GM18909 (cell line): ENCODE measurements at regions not wholly inside any gene's neighbourhood (a gene's known extent, or its start where the extent isn't known, plus 50 kb on each side); places are given as distances from the start of the nearest gene placed in this dataset.

Experiments
- ATAC-seq: cut with Tn5 transposase; IDR thresholded peaks from one replicate; pipeline ENCODE4 v1.9.1; 2021; ENCODE audit warnings: mild to moderate bottlenecking; ENCODE audit not compliant: unreplicated experiment, poor library complexity

DNA sequence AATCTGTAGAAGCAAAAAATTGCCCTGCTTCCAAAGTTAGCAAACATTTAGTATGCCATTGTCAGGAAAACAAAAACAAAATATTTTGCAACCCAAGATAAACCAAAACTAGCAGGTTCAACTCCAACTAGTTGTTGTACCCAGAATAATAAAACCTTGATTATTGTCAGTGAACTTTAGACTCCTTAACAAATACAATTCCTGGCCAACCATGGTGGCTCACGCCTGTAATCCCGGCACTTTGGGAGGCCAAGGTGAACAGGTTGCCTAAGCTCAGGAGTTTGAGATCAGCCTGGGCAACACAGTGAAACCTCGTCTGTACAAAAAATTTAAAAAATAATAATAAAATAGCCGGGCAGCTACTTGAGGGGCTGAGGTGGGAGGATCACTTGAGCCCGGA is 53.6 kb upstream of the EPCAM start:
- ATAC-seq = no peak

DNA sequence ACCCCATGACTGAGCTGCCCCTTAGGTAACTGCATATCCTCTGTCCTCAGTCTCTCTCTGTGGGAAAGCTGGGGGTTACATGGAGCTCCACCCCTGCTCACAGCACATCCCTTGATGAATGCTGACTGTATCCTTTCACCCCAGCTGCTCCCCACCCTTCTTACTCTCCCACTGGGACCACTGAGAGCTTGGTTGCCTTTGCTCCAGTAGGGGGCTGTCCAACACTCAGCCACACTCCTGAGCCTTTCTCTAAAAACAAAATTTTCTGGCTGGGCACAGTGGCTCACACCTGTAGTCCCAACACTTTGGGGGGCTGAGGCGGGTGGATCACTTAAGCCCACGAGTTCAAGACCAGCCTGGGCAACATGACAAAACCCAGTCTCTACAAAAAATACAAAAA is 55.4 kb upstream of the EPCAM start:
- ATAC-seq = no peak

DNA sequence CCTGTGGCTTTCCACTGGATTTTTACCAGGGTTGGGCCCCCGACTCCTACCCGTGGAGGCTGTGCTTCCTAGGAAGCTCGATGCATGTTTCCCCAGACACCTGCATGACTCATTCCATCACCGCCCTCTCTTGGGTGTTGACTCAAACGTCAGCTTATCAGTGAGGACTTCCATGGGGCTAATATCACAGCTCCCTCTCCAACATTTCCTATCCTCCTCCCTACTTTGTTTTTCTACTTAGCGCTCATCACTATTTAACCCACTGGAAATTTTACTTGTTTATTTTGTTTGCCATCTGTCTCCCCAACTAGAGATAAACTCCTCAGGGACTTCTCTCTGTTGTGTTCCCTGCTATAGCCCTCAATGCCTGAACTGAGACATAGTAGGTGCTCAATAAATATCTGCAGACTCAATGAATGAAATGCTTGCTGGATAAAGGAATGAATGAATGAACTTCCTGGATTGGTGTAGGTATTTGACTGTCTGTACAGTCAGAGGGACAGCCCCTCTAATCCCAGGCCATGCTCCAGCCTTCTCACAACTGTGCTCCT is 55.9 kb upstream of the EPCAM start:
- no peak for ATAC-seq

DNA sequence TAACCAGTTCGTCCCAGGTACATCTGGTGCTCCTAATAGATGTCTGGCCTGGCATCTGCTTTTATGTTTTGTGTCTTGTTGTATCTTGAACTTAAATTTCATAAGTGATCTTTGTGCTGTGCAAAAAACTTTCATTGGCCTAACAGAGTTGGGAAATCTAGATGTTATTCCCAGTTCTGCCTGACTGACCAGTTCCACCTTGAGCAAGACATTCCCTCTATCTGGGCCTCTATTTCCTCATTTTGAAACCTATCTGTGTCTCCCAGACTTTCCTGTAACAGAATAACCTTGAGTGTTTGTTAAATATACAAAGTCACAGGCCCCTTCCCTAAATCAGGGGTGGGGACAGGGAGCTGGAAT is 56.6 kb upstream of the EPCAM start:
- ATAC-seq = no peak

- ATAC-seq = no peak
Observed at GRCh38 chr2:47311764-47312490, 57.2 kb upstream of the EPCAM start.

GRCh38 chr2:47310801-47311560 is 58.1 kb upstream of the EPCAM start:
- ATAC-seq = peak; percentile 21

DNA sequence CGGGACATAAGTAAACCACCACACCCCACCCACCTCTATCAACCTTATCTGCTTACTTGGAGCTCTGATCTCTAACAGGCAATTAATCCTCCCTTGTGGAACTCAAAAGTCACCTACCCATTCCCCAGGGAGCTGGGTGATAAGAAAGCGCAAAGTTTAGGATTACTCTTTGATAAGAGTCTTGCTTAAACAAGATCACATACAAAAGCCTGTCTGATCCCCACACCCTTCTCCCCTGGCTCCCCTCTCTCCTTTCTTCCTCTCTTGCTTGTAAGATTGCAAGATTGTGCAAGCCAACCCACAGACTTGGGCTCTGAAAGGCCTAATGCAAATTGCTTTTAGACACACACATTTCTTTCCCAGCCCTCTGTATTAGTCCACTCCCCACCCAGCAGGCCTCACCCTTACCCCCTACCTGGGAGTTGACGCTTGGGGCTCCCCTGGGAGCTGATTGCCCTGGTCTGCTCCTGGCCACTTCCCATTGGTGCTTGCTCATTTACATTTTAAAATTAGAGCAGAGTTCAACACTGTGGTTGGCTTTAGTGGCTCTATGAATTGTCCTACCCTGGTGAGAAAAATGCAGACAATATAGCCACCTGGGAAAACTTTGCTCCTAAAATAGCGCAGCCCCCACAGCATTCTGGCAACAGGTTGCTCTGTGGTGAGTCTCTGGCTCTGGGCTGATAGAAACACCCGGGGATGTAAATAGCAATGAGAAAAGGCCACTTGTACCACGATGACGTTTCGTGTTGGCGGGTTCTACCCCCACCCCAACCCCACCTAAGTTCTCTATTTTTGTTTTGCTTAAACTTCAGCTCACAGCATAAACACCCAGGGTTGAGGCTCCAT is 58.9 kb upstream of the EPCAM start:
- peak; percentile 87 for ATAC-seq

DNA sequence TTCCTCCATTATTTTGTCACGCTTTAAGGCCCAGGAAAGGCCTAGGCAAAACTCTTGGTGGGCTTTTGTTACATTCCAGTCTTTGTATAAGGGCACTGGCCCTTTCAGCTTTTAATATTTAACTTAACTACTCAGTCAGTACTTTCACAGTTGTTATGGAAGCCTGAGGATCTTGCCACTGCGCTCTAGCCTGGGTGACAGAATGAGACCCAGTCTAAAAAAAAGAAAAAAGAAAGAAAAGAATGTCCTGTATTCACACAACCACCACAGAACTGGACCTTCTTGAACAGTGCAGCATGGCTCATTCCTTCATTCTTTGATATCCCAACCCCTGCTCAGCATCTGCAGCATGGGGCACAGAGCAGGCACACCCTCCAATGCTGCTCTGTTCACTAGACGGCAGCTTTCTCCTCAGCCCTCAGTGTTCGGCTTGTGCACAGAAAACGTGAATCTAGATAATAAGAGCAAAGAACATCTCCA is 59.6 kb upstream of the EPCAM start:
- peak; percentile 0 for ATAC-seq

DNA sequence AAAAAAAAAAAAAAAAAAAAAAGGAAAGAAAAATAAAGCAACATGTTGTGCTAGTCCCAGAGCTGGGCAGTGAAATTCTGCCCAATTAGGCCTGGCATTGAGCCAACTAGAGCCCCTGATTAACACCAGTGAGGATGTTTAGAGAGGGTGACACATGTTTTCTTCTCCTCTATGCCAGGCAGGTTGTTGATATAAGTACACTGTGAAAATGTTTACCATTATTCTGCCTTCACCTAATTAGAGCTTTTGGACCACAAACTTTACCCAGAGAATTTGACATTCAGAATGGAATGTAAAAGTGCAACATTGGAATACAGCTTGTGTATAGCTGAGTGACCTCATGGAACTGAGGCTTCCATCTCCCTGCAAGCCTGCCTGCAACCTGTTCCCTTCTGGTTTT is 62.0 kb upstream of the EPCAM start:
- ATAC-seq = no peak

DNA sequence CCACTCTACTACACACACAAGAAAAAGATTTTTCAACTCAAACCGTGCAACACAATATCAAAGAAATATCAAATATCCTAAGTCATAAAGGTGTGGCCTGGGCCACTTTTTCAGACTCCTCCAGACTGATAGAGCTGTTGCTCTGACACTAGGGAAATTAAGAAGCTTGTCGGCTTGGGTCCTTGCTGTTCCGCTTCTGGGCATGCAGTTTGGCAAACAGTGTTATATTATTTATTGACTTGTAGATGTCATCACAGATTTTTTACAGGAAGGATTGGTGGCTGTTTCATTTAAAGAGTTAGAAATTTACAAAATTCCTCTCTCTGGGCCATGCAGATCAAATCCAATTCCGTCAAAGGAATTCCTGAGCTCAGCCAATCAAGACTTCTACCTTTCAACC is 64.5 kb upstream of the EPCAM start:
- no peak for ATAC-seq

- ATAC-seq = no peak
Observed at GRCh38 chr2:47303341-47304148, 65.6 kb upstream of the EPCAM start.

DNA sequence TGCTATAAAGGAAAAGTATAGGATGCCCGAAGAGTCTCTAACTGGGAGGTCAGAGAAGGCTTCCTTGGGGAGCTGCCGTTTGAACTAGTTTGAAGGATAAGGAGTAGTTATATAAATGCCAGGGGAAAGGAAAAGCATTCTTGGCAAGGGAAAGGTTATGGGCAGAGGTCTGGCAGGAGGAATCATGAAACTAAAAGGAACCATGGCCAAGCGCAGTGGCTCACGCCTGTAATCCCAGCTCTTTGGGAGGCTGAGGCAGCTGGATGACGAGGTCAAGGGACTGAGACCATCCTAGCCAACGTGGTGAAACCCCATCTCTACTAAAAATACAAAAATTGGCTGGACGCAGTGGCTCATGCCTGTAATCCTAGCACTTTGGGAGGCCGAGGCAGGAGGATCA is 66.8 kb upstream of the EPCAM start:
- no peak for ATAC-seq

GRCh38 chr2:47301731-47302130 is 67.4 kb upstream of the EPCAM start:
- ATAC-seq = no peak

GRCh38 chr2:47301277-47301618 is 67.9 kb upstream of the EPCAM start:
- peak; percentile 75 for ATAC-seq

DNA sequence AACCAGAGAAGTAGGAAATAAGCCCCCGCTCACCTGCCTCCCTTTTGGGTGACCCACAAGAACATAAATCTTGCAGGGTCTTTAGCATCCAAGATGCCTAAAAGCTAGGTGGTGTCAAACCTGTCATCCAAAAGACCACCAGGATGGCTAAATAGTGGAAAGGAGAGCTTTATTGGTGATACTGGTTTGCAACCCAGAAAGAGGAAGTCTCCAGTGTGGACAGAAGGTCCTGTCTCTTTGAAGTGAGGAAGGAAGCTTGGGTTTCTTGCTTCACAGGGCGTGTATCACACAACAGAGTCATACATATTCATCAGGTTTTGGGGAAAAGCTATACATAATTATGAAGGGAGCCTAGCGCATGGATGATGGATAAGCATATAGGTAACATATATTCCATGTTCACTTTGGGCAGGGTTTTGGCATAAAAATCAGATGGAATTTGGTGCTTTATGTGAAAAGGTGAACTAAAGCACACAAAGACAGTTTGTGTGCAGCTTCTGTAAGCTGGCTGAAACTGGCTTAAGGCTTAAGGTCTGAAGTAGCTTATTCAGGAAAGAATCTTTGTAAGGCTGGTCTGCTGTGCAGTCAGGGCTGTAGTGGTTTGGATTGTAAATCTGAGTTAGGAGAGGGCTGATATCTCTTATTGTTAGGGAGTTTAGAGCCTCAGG is 68.4 kb upstream of the EPCAM start:
- peak; percentile 80 for ATAC-seq

DNA sequence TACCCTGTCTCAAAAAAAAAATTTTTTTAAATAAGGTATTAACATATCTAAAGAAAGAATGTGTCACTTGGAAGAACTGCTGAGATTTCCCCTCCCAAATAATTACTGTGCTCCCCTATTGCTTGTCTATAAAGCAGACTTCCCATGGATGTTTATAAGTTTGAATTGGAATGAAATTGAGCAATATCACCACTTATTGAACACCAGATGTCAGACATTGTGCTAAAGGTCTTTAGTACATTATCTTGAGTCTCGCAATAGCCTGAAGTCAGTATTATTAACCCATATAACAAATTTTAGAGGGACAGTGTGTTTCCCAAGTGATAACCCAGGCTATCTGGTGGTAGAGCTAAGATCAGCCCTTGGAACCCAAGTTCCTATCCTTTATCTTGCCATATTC is 69.0 kb upstream of the EPCAM start:
- ATAC-seq = peak; percentile 3

DNA sequence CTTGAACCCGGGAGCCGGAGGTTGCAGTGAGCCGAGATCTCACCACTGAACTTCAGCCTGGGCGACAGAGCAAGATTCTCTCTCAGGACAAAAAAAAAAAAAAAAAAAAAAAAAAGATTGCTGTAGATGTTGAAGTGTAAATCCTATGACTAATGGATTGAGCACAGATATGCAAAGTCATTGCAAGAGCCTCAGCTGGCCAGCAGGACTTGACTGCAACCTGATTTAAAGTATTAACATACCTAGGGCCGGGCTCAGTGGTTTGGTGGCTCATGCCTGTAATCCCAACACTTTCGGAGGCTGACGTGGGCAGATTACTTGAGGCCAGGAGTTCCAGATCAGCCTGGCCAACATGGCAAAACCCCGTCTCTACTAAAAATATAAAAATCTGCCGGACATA is 69.6 kb upstream of the EPCAM start:
- no peak for ATAC-seq

DNA sequence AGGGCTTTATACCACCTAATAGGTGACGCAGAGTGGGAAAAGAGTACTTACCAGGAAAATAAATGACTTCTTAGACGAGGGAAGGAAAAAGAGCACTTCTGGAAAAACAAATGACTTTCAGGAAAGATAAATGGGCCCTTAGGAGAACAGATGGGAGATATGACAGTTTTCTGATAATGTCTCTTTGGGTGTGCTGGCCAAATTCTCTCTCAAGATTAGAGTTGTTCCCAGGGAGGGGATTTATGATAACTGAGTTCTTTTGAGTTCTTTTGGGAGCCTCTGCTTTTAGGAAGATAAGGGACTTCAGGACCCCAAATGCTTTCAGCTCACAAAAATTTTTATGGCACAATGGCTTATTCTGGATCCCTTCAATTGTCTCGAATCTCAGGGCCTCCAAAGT is 70.3 kb upstream of the EPCAM start:
- no peak for ATAC-seq

GRCh38 chr2:47297767-47298425 is 71.2 kb upstream of the EPCAM start:
- ATAC-seq = no peak
